ENCODE measurements at regions not wholly inside any gene's neighbourhood (a gene's known extent, or its start where the extent isn't known, plus 50 kb on each side); places are given as distances from the start of the nearest gene placed in this dataset.

DNA sequence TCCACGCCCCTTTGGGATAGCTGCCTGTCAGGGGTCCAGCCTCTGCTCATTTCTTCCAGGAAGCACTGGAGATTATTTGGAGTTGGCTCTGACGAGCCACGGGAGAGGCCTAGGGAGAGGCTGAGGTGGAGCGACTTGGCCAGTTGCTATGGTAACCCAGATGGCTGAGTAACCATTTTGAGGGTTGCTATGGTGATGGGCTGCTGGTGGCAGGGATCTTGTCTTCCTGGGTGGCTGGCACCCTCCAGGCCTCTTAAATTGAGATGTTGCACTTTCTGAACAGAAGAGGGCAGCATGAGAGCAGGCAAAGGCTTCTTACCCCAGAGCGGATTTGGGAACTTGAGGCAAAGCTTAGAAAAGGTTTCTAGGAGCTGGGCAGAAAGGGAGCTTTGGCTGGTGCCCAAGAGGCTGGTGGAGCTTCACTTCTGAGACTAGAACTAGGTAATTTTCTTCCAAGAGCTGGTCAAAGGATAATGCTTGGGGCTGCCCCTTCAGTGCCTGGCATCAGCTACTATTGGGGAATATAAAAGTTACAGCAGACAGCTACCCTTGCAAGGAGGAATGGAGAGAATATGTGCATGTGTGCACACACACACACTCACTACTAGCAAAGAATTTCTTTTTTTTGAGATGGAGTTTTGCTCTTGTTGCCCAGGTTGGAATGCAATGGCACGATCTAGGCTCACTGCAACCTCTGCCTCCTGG is 72.5 kb downstream of the NDUFS5 start:
- no peak for TF ChIP-seq EZH2 (IDR thresholded peaks at IDR 0.05; ENCODE audit: borderline replicate concordance, low read depth, low read length, poor library complexity, severe bottlenecking)
- TF ChIP-seq, protein P1, sequence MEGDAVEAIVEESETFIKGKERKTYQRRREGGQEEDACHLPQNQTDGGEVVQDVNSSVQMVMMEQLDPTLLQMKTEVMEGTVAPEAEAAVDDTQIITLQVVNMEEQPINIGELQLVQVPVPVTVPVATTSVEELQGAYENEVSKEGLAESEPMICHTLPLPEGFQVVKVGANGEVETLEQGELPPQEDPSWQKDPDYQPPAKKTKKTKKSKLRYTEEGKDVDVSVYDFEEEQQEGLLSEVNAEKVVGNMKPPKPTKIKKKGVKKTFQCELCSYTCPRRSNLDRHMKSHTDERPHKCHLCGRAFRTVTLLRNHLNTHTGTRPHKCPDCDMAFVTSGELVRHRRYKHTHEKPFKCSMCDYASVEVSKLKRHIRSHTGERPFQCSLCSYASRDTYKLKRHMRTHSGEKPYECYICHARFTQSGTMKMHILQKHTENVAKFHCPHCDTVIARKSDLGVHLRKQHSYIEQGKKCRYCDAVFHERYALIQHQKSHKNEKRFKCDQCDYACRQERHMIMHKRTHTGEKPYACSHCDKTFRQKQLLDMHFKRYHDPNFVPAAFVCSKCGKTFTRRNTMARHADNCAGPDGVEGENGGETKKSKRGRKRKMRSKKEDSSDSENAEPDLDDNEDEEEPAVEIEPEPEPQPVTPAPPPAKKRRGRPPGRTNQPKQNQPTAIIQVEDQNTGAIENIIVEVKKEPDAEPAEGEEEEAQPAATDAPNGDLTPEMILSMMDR (conservative IDR thresholded peaks at IDR 0.05; ENCODE audit: low read depth, low read length): peak; percentile 83
- intact Hi-C loops (cut with micrococcal nuclease; ENCODE audit: unreplicated experiment): loop anchor here (1.0 to 10.0 kb wide), 4 partner anchors 64 to 616 kb away; no protein-coding TSS in a partner anchor
- no peaks in the 10 kb centered on the region for H3K9me3 ChIP-seq (ENCODE audit: low read depth, low read length, poor library complexity, severe bottlenecking)
- H3K27me3 ChIP-seq (replicated peaks; ENCODE audit: insufficient read depth, low read depth, low read length, poor library complexity): no peaks in the 10 kb centered on the region
- H3K4me3 ChIP-seq (ENCODE audit: low read depth, low read length, poor library complexity, severe bottlenecking): no peak overlapping the region
- peaks cover 14% of the 10 kb centered on the region for H3K4me1 ChIP-seq (ENCODE audit: insufficient read depth, low read length, poor library complexity, severe bottlenecking)
- H3K36me3 ChIP-seq (ENCODE audit: insufficient read depth, low read length, poor library complexity, severe bottlenecking): no peaks in the 10 kb centered on the region
- DNase-seq (ENCODE audit: low spot score): peak; percentile 96
- POLR2A ChIA-PET (ENCODE audit: low non-redundant PET): no interaction called here
- BruUV-seq (replicated peaks): no TSS peak
- CTCF ChIA-PET: interaction anchor here (0.5 to 3.6 kb wide), 15 partner anchors 9 to 1136 kb away, joined by 3 to 26 read pairs (median 5); no protein-coding TSS in a partner anchor
- no peak overlapping the region for H3K27ac ChIP-seq (ENCODE audit: low read depth, low read length, poor library complexity, severe bottlenecking)

DNA sequence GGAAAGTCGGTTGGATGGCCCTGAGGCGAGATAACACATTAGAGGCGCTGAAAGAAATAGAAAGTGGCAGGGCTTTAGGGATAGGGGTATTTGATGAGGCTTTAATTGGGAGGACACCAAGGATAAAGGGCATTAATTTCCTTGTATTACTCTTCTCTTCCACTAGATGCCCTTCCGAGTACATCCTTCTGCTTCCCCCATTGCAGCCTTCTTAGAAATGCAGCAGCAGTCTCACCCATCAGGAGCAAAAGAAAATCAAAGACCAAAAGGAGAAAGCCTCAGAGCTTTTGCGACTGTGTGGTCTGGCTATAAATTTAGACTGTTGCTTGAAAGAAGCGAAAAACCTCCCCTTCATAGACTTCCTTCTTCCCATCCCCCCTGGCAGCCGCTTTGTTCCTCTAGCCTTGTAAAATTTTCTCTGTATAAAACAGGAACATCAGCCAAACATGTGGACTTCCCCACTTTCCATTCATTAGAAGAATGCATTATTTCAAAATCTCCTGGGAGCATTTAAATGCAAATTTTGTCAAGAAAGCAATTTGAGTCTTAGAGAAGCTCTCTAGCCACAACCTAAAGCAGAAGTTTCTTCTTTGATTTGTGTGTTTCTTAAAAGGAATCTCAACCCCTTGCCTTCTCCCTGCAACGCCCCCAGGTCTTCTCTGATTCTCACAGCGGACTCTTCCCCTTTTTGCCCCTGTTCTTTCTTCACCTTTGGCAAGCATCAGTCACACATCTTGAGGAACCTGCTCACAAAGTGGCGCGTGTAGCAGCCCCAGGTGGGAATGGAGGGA is 76.6 kb downstream of the NDUFS5 start:
- Histone ChIP-seq H3K36me3 (ENCODE audit: insufficient read depth, low read length, poor library complexity, severe bottlenecking) (no peaks in the 10 kb centered on the region), H3K27me3 (replicated peaks; ENCODE audit: insufficient read depth, low read depth, low read length, poor library complexity) (no peaks in the 10 kb centered on the region), H3K4me3 (ENCODE audit: low read depth, low read length, poor library complexity, severe bottlenecking) (peak overlapping the region; percentile 24), H3K27ac (ENCODE audit: low read depth, low read length, poor library complexity, severe bottlenecking) (peak overlapping the region; percentile 88), H3K9me3 (ENCODE audit: low read depth, low read length, poor library complexity, severe bottlenecking) (no peaks in the 10 kb centered on the region), H3K4me1 (ENCODE audit: insufficient read depth, low read length, poor library complexity, severe bottlenecking) (peaks cover 38% of the 10 kb centered on the region)
- peak; percentile 97 for DNase-seq (ENCODE audit: low spot score)
- intact Hi-C loops (cut with micrococcal nuclease; ENCODE audit: unreplicated experiment): loop anchor here (1.0 kb wide), 3 partner anchors 89 to 308 kb away; no protein-coding TSS in a partner anchor
- ChIA-PET POLR2A (ENCODE audit: low non-redundant PET) (no interaction called here), CTCF (interaction anchor here (0.7 to 1.0 kb wide), 6 partner anchors 30 to 308 kb away, joined by 3 to 9 read pairs (median 4); no protein-coding TSS in a partner anchor)
- no TSS peak for BruUV-seq (replicated peaks)
- TF ChIP-seq, protein P1 (conservative IDR thresholded peaks at IDR 0.05; ENCODE audit: low read depth, low read length): peak; percentile 75
- TF ChIP-seq EZH2 (IDR thresholded peaks at IDR 0.05; ENCODE audit: borderline replicate concordance, low read depth, low read length, poor library complexity, severe bottlenecking): no peak

- peak overlapping the region; percentile 24 for H3K4me3 ChIP-seq (ENCODE audit: low read depth, low read length, poor library complexity, severe bottlenecking)
- no peaks in the 10 kb centered on the region for H3K27me3 ChIP-seq (replicated peaks; ENCODE audit: insufficient read depth, low read depth, low read length, poor library complexity)
- TF ChIP-seq, protein P1 (conservative IDR thresholded peaks at IDR 0.05; ENCODE audit: low read depth, low read length): no peak
- TF ChIP-seq EZH2 (IDR thresholded peaks at IDR 0.05; ENCODE audit: borderline replicate concordance, low read depth, low read length, poor library complexity, severe bottlenecking): no peak
- BruUV-seq (replicated peaks): no TSS peak
- no peaks in the 10 kb centered on the region for H3K9me3 ChIP-seq (ENCODE audit: low read depth, low read length, poor library complexity, severe bottlenecking)
- POLR2A ChIA-PET (ENCODE audit: low non-redundant PET): no interaction called here
- H3K27ac ChIP-seq (ENCODE audit: low read depth, low read length, poor library complexity, severe bottlenecking): peak overlapping the region; percentile 88
- CTCF ChIA-PET: interaction anchor here (0.8 kb wide), 1 partner anchor 88 kb away, joined by 4 read pairs; no protein-coding TSS in a partner anchor
- H3K36me3 ChIP-seq (ENCODE audit: insufficient read depth, low read length, poor library complexity, severe bottlenecking): no peaks in the 10 kb centered on the region
- DNase-seq (ENCODE audit: low spot score): no peak
- peaks cover 46% of the 10 kb centered on the region for H3K4me1 ChIP-seq (ENCODE audit: insufficient read depth, low read length, poor library complexity, severe bottlenecking)
- intact Hi-C loops (cut with micrococcal nuclease; ENCODE audit: unreplicated experiment): no loop called here
Observed at GRCh38 chr1:39103328-39104157, 77.4 kb downstream of the NDUFS5 start.
